NCI-H146 treated with DMSO at 0.1 percent for 48 hours (cell line): ENCODE measurements at regions not wholly inside any gene's neighbourhood (a gene's known extent, or its start where the extent isn't known, plus 50 kb on each side); places are given as distances from the start of the nearest gene placed in this dataset.
A peak's percentile ranks its signal among the peaks of the same experiment; 100 is the strongest.

Experiments used
- DNase-seq: peaks from one replicate; lab custom pipeline; 2025; ENCODE audit not compliant: unreplicated experiment; lab: John Stamatoyannopoulos, UW

DNA sequence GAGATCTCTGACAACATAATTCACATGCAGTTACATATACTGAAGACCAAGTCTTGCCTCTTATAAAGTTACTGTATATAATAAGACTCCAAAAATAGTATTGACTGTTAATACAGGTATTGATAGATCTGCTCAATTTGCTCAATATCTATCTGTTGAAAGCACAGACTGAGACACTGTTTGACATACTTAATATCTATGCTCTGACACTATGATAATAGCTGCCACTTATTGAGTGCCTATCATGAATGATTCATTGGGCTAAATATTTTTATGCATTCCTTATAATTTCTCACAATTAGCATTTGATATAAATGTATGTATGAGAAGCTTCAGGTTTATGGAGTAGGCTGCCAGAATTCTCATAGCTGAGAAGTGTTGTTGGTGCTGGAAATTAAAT is 1600.9 kb upstream of the IGFBP7 start:
- DNase-seq, result no peak

DNA sequence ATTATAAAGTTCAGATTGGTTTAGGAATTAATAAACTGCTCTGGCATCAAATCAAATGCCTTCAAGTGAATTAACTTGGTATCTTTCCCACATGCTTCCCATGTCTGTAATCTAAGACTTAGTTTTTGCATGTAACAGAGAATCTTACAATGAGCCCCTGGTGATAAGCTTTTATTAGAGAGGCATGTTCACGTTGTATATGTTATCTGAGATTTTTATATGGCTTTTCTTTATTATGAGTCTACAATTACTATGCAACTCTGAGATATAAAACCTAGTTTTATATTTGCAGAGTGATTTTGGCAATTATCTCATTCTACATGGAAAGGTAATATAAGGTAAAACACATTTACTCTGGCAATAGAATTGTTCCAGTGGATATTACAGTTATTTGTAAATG is 1578.4 kb upstream of the IGFBP7 start:
- DNase-seq, result peak; percentile 73

GRCh38 chr4:58679886-58680285 is 1569.7 kb upstream of the IGFBP7 start:
- no peak for DNase-seq

DNA sequence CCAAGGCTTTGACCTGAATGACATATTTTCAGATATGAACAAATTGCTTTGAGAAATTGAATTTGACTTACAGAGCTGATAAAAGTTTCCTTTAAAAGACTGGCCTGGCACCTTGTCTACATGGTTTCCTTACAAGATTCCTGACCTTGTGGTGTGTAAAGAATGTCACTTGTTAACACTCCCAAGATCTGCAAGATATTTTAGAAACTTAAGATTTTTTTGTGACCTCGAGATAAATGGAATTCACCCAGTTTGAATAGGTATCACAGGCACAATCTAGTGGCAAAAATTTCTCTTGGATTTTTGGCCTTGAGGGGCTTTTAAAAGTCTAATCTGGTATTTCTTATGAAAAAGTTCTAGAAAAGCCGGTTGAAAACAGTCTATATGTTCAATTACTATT is 1568.9 kb upstream of the IGFBP7 start:
- DNase-seq, result no peak

GRCh38 chr4:58669783-58670182 is 1559.6 kb upstream of the IGFBP7 start:
- no peak for DNase-seq

DNA sequence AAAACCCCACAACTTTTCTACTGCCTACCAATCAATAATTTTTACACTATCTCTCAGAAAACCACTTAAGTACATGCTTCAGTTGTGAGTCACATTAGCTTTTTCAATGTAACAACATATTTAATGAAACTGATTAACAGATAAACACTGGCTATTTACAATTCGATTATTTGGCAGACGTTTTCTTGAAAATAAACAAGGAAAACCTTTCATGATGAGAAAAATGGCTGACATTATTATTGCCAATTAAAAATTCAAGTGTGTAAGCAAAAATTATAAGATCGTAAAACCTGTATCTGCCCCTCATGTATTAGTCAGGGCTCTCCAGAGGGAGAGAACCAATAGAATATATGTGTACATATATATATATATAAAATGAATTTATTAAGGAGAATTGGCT is 1555.5 kb upstream of the IGFBP7 start:
- no peak for DNase-seq

GRCh38 chr4:58658701-58659100 is 1548.5 kb upstream of the IGFBP7 start:
- no peak for DNase-seq

- DNase-seq, result no peak
These were observed 1543.1 kb upstream of the IGFBP7 start for GRCh38 chr4:58653251-58653650.

GRCh38 chr4:58649226-58649625 is 1539.0 kb upstream of the IGFBP7 start:
- DNase-seq, result no peak

DNA sequence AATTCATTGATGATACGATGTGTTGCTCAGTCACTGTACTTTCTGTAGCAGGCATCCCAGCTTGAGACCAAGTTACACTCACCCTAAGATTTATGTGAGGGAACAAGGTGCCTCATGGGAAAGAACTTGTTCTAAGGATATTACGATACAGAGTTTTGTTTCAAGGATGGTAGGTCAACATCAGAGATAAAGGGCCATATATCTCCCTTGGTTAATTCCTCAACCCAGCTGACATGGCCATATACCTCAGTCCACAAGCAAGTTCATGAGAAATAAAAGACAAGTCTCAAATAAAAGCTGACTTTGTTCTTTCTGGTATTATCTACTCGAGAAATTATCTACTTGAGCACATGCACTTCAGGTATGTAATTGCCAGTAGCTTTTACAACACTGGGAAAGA is 1535.9 kb upstream of the IGFBP7 start:
- DNase-seq, result no peak

DNA sequence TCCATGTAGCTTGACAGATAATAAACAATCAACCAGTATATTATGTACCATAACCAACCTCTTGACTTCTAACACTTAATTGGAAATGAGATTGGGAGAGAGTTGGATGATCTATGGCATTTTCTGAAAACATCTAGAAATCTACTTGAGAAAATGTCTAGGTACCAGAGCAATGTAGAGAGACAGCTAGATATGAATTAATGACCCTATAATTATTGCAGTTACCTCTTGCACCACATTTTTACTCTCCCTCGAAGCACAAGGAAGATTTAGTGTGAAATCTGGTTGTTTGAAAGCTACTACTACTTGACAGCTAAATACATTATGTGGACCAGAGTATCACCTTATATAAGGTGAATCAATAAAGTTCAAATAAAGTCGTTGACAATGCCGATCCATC is 1534.4 kb upstream of the IGFBP7 start:
- DNase-seq, result no peak

DNA sequence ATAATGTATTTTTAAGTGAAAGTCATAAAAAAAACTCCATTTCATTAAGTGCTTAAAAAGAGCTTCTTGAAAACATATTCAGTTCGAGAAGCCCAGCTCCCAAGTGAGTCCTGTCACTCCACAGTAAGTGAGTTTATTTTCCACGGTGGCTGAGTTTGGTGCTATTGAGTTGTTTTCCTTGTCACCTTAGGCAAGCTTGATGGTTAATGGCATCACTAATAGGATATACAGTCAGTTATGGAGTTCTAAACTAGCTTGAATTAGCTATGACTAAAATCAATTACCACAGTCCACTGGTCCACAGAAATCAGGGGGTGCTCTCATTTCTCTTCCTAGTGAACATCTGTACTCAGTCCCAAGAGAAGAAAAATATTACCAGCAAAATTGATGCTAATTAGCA is 1526.2 kb upstream of the IGFBP7 start:
- DNase-seq, result no peak

DNA sequence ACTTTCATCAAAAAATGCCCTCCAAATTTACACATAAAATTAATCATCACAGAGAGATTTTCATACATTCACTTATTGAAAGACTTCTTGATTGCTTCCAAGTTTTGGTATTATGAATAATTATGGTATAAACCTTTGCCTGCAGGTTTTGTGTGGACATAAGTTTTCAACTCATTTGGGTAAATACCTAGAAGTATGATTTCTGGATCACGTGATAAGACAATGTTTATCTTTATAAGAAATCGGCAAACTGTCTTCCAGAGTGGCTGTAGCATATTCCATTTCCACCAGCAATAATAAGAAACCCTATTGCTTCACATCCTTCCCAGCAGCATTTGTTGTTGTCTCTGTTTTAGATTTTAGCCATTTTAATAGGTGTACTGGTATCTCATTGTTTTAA is 1507.0 kb upstream of the IGFBP7 start:
- DNase-seq, result no peak

- no peak for DNase-seq
These were observed 1500.8 kb upstream of the IGFBP7 start for GRCh38 chr4:58611012-58611411.

GRCh38 chr4:58606303-58606702 is 1496.1 kb upstream of the IGFBP7 start:
- DNase-seq, result no peak

- DNase-seq, result no peak
These were observed 1493.8 kb upstream of the IGFBP7 start for GRCh38 chr4:58603951-58604350.

GRCh38 chr4:58602731-58603359 is 1492.7 kb upstream of the IGFBP7 start:
- peak; percentile 96 for DNase-seq

DNA sequence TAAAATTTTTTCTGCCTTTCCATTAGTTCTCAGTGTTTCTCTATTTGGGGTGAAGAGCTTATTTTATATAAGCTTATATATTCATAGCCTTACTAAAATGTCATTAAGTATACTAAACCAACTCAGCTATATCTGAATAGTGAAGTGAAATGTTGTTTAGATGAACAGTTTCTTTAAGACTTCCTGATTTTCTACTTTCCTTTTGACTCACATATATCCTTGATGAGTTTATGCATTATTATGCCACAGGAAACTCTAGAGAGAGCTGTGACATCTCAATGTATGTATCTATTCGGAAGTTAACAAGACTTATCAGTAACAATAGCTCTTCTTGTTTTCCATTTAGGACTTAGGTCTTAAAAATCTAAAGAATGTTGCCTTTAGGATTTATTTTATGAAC is 1491.8 kb upstream of the IGFBP7 start:
- DNase-seq, result no peak

DNA sequence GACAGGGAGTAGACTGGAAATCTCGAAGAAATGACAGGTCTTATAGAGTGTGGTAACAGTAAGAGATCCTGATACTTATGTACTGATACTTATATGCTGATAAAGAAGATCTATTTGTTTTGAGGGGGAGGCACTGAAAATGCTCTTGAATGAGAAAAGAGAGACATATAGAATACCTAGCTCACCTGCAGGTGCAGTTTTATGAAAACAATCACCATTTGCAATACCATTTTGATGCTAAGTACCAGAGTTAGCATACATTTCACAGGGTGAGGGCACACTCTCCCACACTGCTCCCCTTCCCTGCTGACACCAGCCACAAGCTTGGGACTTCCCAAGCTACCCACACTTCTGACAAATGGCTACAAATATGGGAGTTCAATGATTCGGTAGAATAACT is 1490.1 kb upstream of the IGFBP7 start:
- no peak for DNase-seq

DNA sequence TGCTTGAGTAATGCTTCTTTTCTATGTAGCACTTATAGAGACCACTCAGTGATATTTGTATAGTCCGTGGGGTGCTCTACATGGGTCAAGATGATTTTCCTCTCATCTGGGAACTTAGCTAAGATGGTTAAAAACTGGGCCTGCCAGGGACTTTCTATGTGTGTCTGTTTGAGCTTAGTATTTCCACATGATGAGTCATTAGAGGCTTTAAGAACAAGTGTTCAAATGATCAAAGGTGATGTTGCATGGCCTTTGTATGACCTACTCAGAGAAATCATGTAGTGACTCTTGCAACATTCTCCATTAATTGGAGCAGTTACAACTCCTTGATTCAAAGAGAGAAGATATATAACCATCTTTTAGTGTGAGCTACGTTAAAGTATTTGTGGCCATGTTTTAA is 1480.5 kb upstream of the IGFBP7 start:
- DNase-seq, result no peak

DNA sequence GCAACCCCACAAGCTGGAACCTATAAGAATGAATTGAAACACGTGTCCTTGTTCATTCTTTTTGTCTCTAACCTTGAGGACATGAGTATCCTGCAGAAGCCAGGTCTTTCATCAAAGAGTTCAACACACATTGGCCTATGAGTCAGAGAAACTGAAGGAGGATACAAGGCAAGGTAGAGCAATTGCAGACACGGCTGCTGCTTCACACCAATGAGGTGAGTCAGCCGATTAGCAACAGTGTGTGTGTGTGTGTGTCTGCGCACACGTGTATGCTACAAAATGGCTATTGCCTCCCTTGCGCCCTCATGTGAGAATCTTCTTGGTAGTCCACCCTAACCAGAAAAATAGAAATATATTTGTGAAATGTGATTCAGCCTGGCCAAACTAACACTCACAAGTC is 1477.7 kb upstream of the IGFBP7 start:
- no peak for DNase-seq

DNA sequence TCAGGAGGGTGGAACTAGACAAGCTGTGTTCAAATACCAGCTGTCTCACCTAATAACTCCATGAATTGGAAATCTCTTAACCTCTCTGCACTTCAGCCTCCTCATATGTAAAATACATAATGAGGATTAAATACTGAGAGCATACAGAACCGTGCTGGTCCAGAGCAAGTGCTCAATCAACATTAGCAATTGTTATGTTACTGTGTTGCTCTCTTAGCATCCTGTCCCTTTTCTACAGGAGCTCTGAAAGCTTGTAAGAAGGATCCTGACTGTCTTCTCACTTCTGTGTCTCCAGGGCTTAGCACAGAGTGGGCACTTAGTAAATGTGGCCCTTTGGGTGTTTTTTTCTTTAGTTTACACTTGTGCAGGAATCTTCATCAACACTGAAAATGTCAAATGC is 1456.1 kb upstream of the IGFBP7 start:
- peak; percentile 36 for DNase-seq

GRCh38 chr4:58564695-58565475 is 1454.7 kb upstream of the IGFBP7 start:
- peak; percentile 75 for DNase-seq
